Skeletal muscle cell (primary cell): ENCODE measurements at regions not wholly inside any gene's neighbourhood (a gene's known extent, or its start where the extent isn't known, plus 50 kb on each side); places are given as distances from the start of the nearest gene placed in this dataset.
"Not testable (repeated sequence)": the region's sequence is repeated elsewhere in the genome, so short reads cannot be mapped to it uniquely, and the experiment has no call there.

ENCODE experiments used
- DNase-seq: peaks from one replicate; pipeline ENCODE4 v3.0.0-alpha.2; 2010; ENCODE audit warnings: low read depth
- H3K4me3 ChIP-seq: 2 replicates; pipeline ENCODE4 v1.5.1; 2011; ENCODE audit warnings: low read depth, mild to moderate bottlenecking, control low read depth, low read length, moderate library complexity

- H3K4me3 ChIP-seq: no peak overlapping the region
- DNase-seq: no peak
These were observed 251.8 kb upstream of the GALNTL6 start for GRCh38 chr4:171561419-171561818.

GRCh38 chr4:171553961-171554360, 259.2 kb upstream of the GALNTL6 start:
- no peak for DNase-seq
- H3K4me3 ChIP-seq: no peak overlapping the region

- DNase-seq: no peak
- H3K4me3 ChIP-seq: no peak overlapping the region
These were observed 270.6 kb upstream of the GALNTL6 start for GRCh38 chr4:171542640-171543039.

GRCh38 chr4:171538601-171539100, 274.6 kb upstream of the GALNTL6 start:
- no peak overlapping the region for H3K4me3 ChIP-seq
- no peak for DNase-seq

GRCh38 chr4:171534391-171534790, 278.8 kb upstream of the GALNTL6 start:
- DNase-seq: no peak
- no peak overlapping the region for H3K4me3 ChIP-seq

- H3K4me3 ChIP-seq: no peak overlapping the region
These were observed 280.2 kb upstream of the GALNTL6 start for GRCh38 chr4:171532968-171533367.

GRCh38 chr4:171524903-171525302, 288.3 kb upstream of the GALNTL6 start:
- no peak overlapping the region for H3K4me3 ChIP-seq
- no peak for DNase-seq

More at GRCh38 chr4:171532968-171533367, 280.2 kb upstream of the GALNTL6 start:
- no peak for DNase-seq

GRCh38 chr4:171521726-171522125, 291.5 kb upstream of the GALNTL6 start:
- no peak overlapping the region for H3K4me3 ChIP-seq
- DNase-seq: no peak

- DNase-seq: no peak
- H3K4me3 ChIP-seq: no peak overlapping the region
These were observed 293.7 kb upstream of the GALNTL6 start for GRCh38 chr4:171519457-171519856.

- no peak overlapping the region for H3K4me3 ChIP-seq
- no peak for DNase-seq
These were observed 295.3 kb upstream of the GALNTL6 start for GRCh38 chr4:171517883-171518282.

- H3K4me3 ChIP-seq: no peak overlapping the region
- DNase-seq: no peak
These were observed 296.5 kb upstream of the GALNTL6 start for GRCh38 chr4:171516694-171517093.

- no peak for DNase-seq
- no peak overlapping the region for H3K4me3 ChIP-seq
These were observed 328.5 kb upstream of the GALNTL6 start for GRCh38 chr4:171484681-171485080.

GRCh38 chr4:171478181-171478580, 335.0 kb upstream of the GALNTL6 start:
- no peak for DNase-seq
- no peak overlapping the region for H3K4me3 ChIP-seq

GRCh38 chr4:171475111-171475510, 338.1 kb upstream of the GALNTL6 start:
- H3K4me3 ChIP-seq, DNase-seq: not testable (repeated sequence)

GRCh38 chr4:171473155-171473554, 340.0 kb upstream of the GALNTL6 start:
- DNase-seq: no peak
- H3K4me3 ChIP-seq: no peak overlapping the region

- DNase-seq: no peak
- H3K4me3 ChIP-seq: no peak overlapping the region
These were observed 341.0 kb upstream of the GALNTL6 start for GRCh38 chr4:171472230-171472629.

GRCh38 chr4:171464499-171464898, 348.7 kb upstream of the GALNTL6 start:
- DNase-seq: no peak
- H3K4me3 ChIP-seq: no peak overlapping the region

- DNase-seq: no peak
These were observed 352.0 kb upstream of the GALNTL6 start for GRCh38 chr4:171461191-171461590.

GRCh38 chr4:171448919-171449481, 364.2 kb upstream of the GALNTL6 start:
- no peak overlapping the region for H3K4me3 ChIP-seq
- no peak for DNase-seq

More at GRCh38 chr4:171461191-171461590, 352.0 kb upstream of the GALNTL6 start:
- no peak overlapping the region for H3K4me3 ChIP-seq

GRCh38 chr4:171448358-171448757, 364.8 kb upstream of the GALNTL6 start:
- DNase-seq: no peak
- no peak overlapping the region for H3K4me3 ChIP-seq

GRCh38 chr4:171441300-171441941, 371.8 kb upstream of the GALNTL6 start:
- no peak overlapping the region for H3K4me3 ChIP-seq
- no peak for DNase-seq
